GM23248 (cell line): ENCODE measurements at regions not wholly inside any gene's neighbourhood (a gene's known extent, or its start where the extent isn't known, plus 50 kb on each side); places are given as distances from the start of the nearest gene placed in this dataset.

Experiments used
- EZH2 ChIP-seq: fragments of 200-600 bp; sonication (generic); IDR thresholded peaks from 2 replicates; pipeline ENCODE4 v1.6.1; 2018; ENCODE audit warnings: antibody characterized with exemption, mild to moderate bottlenecking; ENCODE audit not compliant: insufficient read depth, poor library complexity, severe bottlenecking
- EZH2phosphoT487 ChIP-seq: fragments of 200-600 bp; sonication (generic); IDR thresholded peaks from 2 replicates; pipeline ENCODE4 v1.6.1; 2018; ENCODE audit warnings: antibody characterized with exemption, moderate library complexity, mild to moderate bottlenecking, low read depth; ENCODE audit not compliant: insufficient read depth

- TF ChIP-seq EZH2 (no peak), EZH2phosphoT487 (no peak)
Measured at GRCh38 chr5:117337064-117337749, 762.6 kb upstream of the SEMA6A start.
